HL-60 (cell line): ENCODE measurements at regions not wholly inside any gene's neighbourhood (a gene's known extent, or its start where the extent isn't known, plus 50 kb on each side); places are given as distances from the start of the nearest gene placed in this dataset.

Experiments
- POLR2AphosphoS5 ChIP-seq: IDR thresholded peaks from 2 replicates; pipeline ENCODE4 v1.6.1; 2012; ENCODE audit warnings: low read depth
- SPI1 ChIP-seq: IDR thresholded peaks from 2 replicates; pipeline ENCODE4 v1.6.1; 2012; ENCODE audit warnings: low read depth, mild to moderate bottlenecking, borderline replicate concordance
- TF ChIP-seq, protein P1 (sequence below): IDR thresholded peaks from one replicate; pipeline ENCODE4 v1.5.1; 2011; ENCODE audit warnings: low read length, control low read depth, inconsistent platforms; ENCODE audit not compliant: insufficient read depth

DNA sequence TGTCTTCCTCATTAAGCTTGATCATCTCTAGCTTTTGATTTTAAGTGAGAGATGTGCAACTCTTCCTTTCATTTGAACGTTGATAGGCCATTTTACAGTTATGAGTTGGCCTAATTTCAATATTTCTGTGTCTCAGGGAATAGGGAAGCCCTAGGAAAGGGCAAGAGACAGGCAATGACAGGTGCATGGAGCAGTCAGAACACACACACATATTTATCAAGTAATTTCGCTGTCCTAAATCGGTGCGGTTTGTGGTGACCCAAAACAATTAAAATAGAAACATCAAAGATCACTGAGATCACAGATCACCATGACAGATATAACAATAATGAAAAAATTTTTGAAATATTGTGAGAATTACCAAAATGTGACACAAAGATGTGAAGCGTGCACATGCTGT is 87.7 kb upstream of the LSM6 start:
- TF ChIP-seq, protein P1, sequence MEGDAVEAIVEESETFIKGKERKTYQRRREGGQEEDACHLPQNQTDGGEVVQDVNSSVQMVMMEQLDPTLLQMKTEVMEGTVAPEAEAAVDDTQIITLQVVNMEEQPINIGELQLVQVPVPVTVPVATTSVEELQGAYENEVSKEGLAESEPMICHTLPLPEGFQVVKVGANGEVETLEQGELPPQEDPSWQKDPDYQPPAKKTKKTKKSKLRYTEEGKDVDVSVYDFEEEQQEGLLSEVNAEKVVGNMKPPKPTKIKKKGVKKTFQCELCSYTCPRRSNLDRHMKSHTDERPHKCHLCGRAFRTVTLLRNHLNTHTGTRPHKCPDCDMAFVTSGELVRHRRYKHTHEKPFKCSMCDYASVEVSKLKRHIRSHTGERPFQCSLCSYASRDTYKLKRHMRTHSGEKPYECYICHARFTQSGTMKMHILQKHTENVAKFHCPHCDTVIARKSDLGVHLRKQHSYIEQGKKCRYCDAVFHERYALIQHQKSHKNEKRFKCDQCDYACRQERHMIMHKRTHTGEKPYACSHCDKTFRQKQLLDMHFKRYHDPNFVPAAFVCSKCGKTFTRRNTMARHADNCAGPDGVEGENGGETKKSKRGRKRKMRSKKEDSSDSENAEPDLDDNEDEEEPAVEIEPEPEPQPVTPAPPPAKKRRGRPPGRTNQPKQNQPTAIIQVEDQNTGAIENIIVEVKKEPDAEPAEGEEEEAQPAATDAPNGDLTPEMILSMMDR, result no peak
- TF ChIP-seq POLR2AphosphoS5 (no peak), SPI1 (no peak)
